Endothelial cell of umbilical vein (primary cell): ENCODE measurements at regions not wholly inside any gene's neighbourhood (a gene's known extent, or its start where the extent isn't known, plus 50 kb on each side); places are given as distances from the start of the nearest gene placed in this dataset.

Experiments
- BruUV-seq: library from RNA; stranded (reverse); fragments of 400-500 nt; replicated peaks from 2 replicates; lab custom pipeline; 2021; lab: Mats Ljungman, UMichigan
- CTCF ChIA-PET: fragments of 300-600, 350-600 bp; sonication (Branson Sonifier 250); formaldehyde crosslinking; loops from one replicate; lab custom pipeline; 2021; ENCODE audit warnings: antibody characterized with exemption, inconsistent platforms; lab: Charles Lee
- POLR2A ChIA-PET: fragments of 300-600, 350-600 bp; sonication (Branson Sonifier 250); formaldehyde crosslinking; loops from one replicate; lab custom pipeline; 2021; ENCODE audit warnings: antibody characterized with exemption, inconsistent platforms; lab: Charles Lee
- DNase-seq: peaks from one replicate; pipeline ENCODE4 v3.0.0-alpha.2; 2011; ENCODE audit warnings: low read depth, low spot score
- FAIRE-seq: peaks from 2 replicates; lab custom pipeline; 2011; peaks lifted over from hg19 to GRCh38; lab: Jason Lieb, UNC
- H2AFZ ChIP-seq: 2 replicates; pipeline ENCODE4 v1.6.0; 2012; ENCODE audit warnings: low read depth, low read length, control low read depth, inconsistent platforms
- H3K27ac ChIP-seq: 2 replicates; pipeline ENCODE4 v1.5.1; 2011; ENCODE audit warnings: low read depth, mild to moderate bottlenecking, control low read depth, low read length, moderate library complexity; ENCODE audit not compliant: insufficient read depth
- H3K27me3 ChIP-seq, 2 experiments: 2 replicates each; pipeline versions ENCODE4 v1.6.0 to v1.6.1; 2011; ENCODE audit warnings: low read length in 2 of 2, mixed read lengths in 1 of 2; ENCODE audit not compliant: control insufficient read depth in 2 of 2, insufficient read depth in 2 of 2
- H3K36me3 ChIP-seq, 2 experiments: 2 replicates in 1 of 2; 3 replicates in 1 of 2; pipeline ENCODE4 v1.5.1; 2011; ENCODE audit warnings: low read length in 2 of 2, mild to moderate bottlenecking in 1 of 2, moderate library complexity in 1 of 2; ENCODE audit not compliant: control insufficient read depth in 2 of 2, insufficient read depth in 2 of 2; ENCODE audit errors: extremely low read depth in 1 of 2
- H3K4me1 ChIP-seq: 3 replicates; pipeline ENCODE4 v1.5.1; 2011; ENCODE audit warnings: mild to moderate bottlenecking, low read length; ENCODE audit not compliant: control insufficient read depth, insufficient read depth; ENCODE audit errors: extremely low read depth
- H3K4me2 ChIP-seq: 2 replicates; pipeline ENCODE4 v1.6.1; 2011; ENCODE audit warnings: low read length, control low read depth, mixed read lengths; ENCODE audit not compliant: insufficient read depth
- H3K4me3 ChIP-seq, 3 experiments: fragments of 200-600 bp in 1 of 3; sonication (generic), shearing (Covaris generic) in 1 of 3; replicated peaks in 1 of 3; 2 replicates each; pipeline ENCODE4 v1.5.1; 2011 to 2016; ENCODE audit warnings: control low read depth in 3 of 3, low read length in 3 of 3, mild to moderate bottlenecking in 2 of 3, inconsistent platforms in 1 of 3, low read depth in 1 of 3, moderate library complexity in 1 of 3; ENCODE audit not compliant: insufficient read depth in 1 of 3
- H3K79me2 ChIP-seq: 2 replicates; pipeline ENCODE4 v1.6.0; 2012; ENCODE audit warnings: low read length, inconsistent platforms; ENCODE audit not compliant: control insufficient read depth, insufficient read depth
- H3K9ac ChIP-seq: replicated peaks from 2 replicates; pipeline ENCODE3; 2011; ENCODE audit warnings: low read length, control low read depth; ENCODE audit not compliant: insufficient read depth; ENCODE audit errors: extremely low read depth
- H3K9me1 ChIP-seq: replicated peaks from 3 replicates; pipeline ENCODE4 v1.6.0; 2011; ENCODE audit warnings: mild to moderate bottlenecking, low read length; ENCODE audit not compliant: control insufficient read depth, insufficient read depth; ENCODE audit errors: extremely low read depth
- H3K9me3 ChIP-seq: replicated peaks from 2 replicates; pipeline ENCODE4 v1.5.1; 2012; ENCODE audit warnings: low read length, inconsistent platforms; ENCODE audit not compliant: control insufficient read depth, insufficient read depth
- H4K20me1 ChIP-seq: replicated peaks from 2 replicates; pipeline ENCODE3; 2011; ENCODE audit warnings: mild to moderate bottlenecking, low read length; ENCODE audit not compliant: control insufficient read depth, insufficient read depth; ENCODE audit errors: extremely low read depth
- CTCF ChIP-seq, 2 donors: IDR thresholded peaks; 1 replicate in 1 of 2; 2 replicates in 1 of 2; pipeline ENCODE4 v1.5.1; 2011; ENCODE audit warnings: low read length in 2 of 2, mild to moderate bottlenecking in 2 of 2, moderate library complexity in 2 of 2, control low read depth in 1 of 2, inconsistent platforms in 1 of 2, low read depth in 1 of 2; ENCODE audit not compliant: insufficient read depth in 1 of 2; ENCODE audit errors: extremely low read depth in 1 of 2
- EZH2 ChIP-seq: IDR thresholded peaks from 2 replicates; pipeline ENCODE4 v1.6.1; 2012; ENCODE audit warnings: borderline replicate concordance, low read depth, mild to moderate bottlenecking, moderate library complexity, low read length, inconsistent platforms; ENCODE audit not compliant: severe bottlenecking
- FOS ChIP-seq: IDR thresholded peaks from 2 replicates; pipeline ENCODE4 v1.6.1; 2011; ENCODE audit warnings: mild to moderate bottlenecking, low read length, moderate library complexity, borderline replicate concordance; ENCODE audit not compliant: insufficient read depth
- GATA2 ChIP-seq: IDR thresholded peaks from 2 replicates; pipeline ENCODE4 v1.7.0; 2011; ENCODE audit warnings: low read depth, mild to moderate bottlenecking, moderate library complexity, mixed read lengths, low read length; ENCODE audit not compliant: insufficient read length, insufficient read depth
- JUN ChIP-seq: IDR thresholded peaks from 2 replicates; pipeline ENCODE4 v1.6.1; 2011; ENCODE audit warnings: borderline replicate concordance, low read depth; ENCODE audit not compliant: insufficient read length, insufficient read depth
- MAX ChIP-seq: IDR thresholded peaks from 2 replicates; pipeline ENCODE4 v1.6.1; 2011; ENCODE audit not compliant: insufficient read depth, insufficient read length
- MYC ChIP-seq: IDR thresholded peaks from one replicate; pipeline ENCODE4 v1.6.1; 2011; ENCODE audit warnings: mild to moderate bottlenecking, low read depth, low read length
- POLR2A ChIP-seq: IDR thresholded peaks from 2 replicates; pipeline ENCODE4 v1.6.1; 2012; ENCODE audit warnings: low read depth, mild to moderate bottlenecking, control low read depth, low read length
- POLR2AphosphoS5 ChIP-seq: IDR thresholded peaks from 2 replicates; pipeline ENCODE4 v1.6.1; 2012; ENCODE audit warnings: low read depth, mild to moderate bottlenecking, control low read depth, low read length, moderate library complexity; ENCODE audit not compliant: insufficient read depth
- dilution Hi-C: fragments of 300-500 bp; cut with MboI; formaldehyde crosslinking; loops from one replicate; pipeline ENCODE4 v1.15.0; 2019; ENCODE audit warnings: low sequenced_read_pairs; ENCODE audit not compliant: extremely low pct_ligation_motif_present
- intact Hi-C: fragments of 100-400 bp; cut with micrococcal nuclease; formaldehyde crosslinking; loops from one replicate; pipeline ENCODE4 v1.10.0; 2022

DNA sequence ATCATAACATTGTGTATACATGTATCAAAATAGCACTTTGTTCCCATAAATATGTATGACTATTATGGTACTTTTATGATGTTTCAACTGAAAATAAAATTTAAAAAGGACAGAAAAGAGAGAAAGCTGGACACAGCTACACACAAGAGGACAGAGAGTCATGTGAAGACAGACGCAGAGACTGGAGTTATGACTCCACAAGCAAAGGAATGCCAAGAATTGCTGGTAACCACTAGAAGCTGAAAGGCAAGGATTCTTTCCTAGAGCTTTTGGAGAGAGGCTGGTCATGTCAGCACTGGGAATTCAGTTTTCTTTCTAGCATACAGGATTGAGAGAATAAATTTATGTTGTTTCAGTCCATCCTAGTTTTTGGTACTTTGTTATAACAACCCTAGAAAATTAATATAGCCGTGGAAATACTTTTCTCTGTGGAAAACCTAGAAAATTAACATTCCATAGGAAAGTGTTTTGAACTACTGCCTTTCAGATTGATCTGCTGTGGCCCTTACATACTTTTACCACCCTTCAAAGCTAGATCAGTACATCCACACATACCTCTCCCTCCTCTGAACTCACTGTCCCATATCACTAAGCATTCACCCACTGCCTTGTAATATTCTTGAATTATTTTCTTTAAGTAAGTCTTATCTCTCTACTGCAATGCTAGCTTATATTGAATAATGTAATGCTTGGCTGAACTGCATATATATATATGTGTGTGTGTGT, 575.3 kb downstream of the IPMK start:
- no peaks in the 10 kb centered on the region for H4K20me1 ChIP-seq
- H3K4me3 ChIP-seq: no peak overlapping the region
- DNase-seq: no peak
- H3K4me1 ChIP-seq: no peaks in the 10 kb centered on the region
- no peaks in the 10 kb centered on the region for H3K27me3 ChIP-seq
- no peaks in the 10 kb centered on the region for H3K9me1 ChIP-seq
- ChIA-PET CTCF (no interaction called here), POLR2A (no interaction called here)
- H3K36me3 ChIP-seq: no peaks in the 10 kb centered on the region
- no peak overlapping the region for H3K9ac ChIP-seq
- TF ChIP-seq FOS: no peak
- no peak for TF ChIP-seq EZH2
- no peak for TF ChIP-seq POLR2AphosphoS5
- TF ChIP-seq MAX: no peak
- no peak for TF ChIP-seq GATA2
- TF ChIP-seq CTCF (IDR thresholded peaks at IDR 0.05; ENCODE audit: extremely low read depth in 1 of 2, insufficient read depth in 1 of 2, low read depth in 1 of 2, low read length in 2 of 2): no peak
- TF ChIP-seq JUN: no peak
- TF ChIP-seq POLR2A: no peak
- TF ChIP-seq MYC: no peak
- FAIRE-seq: no peak
- H3K79me2 ChIP-seq: no peaks in the 10 kb centered on the region
- no peak overlapping the region for H3K4me2 ChIP-seq
- H3K27ac ChIP-seq: no peak overlapping the region
- no TSS peak for BruUV-seq
- H3K9me3 ChIP-seq: no peaks in the 10 kb centered on the region
- dilution Hi-C loops (no loop called here), intact Hi-C loops (no loop called here)
- no peak overlapping the region for H2AFZ ChIP-seq
